ENCODE measurements at regions not wholly inside any gene's neighbourhood (a gene's known extent, or its start where the extent isn't known, plus 50 kb on each side); places are given as distances from the start of the nearest gene placed in this dataset.

DNA sequence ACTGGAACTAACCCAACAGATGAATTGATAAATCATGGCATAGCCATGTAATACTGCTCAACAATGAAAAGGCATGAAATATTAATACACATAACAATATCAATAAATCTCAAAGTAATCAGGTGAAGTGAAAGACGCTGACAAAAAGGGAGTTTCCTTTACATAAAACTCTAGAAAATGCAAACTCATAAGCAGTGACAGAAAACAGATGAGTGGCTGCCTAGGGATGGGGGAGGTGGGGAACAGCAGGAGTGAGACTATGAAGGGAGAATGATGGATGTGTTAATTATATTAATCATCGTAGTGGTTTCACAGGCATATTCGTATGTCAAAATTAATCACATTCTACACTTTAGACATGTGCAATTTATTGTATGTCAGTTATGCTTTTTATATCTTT, 59.8 kb upstream of the SHC3 start:
- in situ Hi-C loops (cut with MboI), result no loop called here
- CTCF ChIA-PET, result no interaction called here
- no peak for TF ChIP-seq CBX5 (IDR thresholded peaks at IDR 0.05; ENCODE audit: low read depth)
- RAD21 ChIA-PET (ENCODE audit: unreplicated experiment), result no interaction called here
- H3K4me1 ChIP-seq (ENCODE audit: control insufficient read depth, insufficient read depth, low read length), result peaks cover 4% of the 10 kb centered on the region
- no peaks in the 10 kb centered on the region for H3K9me3 ChIP-seq (replicated peaks; ENCODE audit: control insufficient read depth, insufficient read depth, low read length)
- H3K27me3 ChIP-seq (replicated peaks in 1 of 2; ENCODE audit: control insufficient read depth in 2 of 2, insufficient read depth in 2 of 2, low read length in 1 of 2), result peaks cover 1 to 2% of the 10 kb centered on the region in 2 experiments; a peak in 2 of 4 replicates
- intact Hi-C loops (cut with micrococcal nuclease; ENCODE audit: unreplicated experiment), result no loop called here
- H3K9ac ChIP-seq (ENCODE audit: control insufficient read depth, insufficient read depth, low read length), result no peak overlapping the region
- DNase-seq (ENCODE audit: low read depth, low spot score), result no peak
- WGBS (ENCODE audit: insufficient coverage, insufficient replicate concordance, low lambda C conversion rate, missing lambda C conversion rate), result 3% methylated on average over 3 of the region's 3 CpGs
- H3K79me2 ChIP-seq (ENCODE audit: control insufficient read depth, insufficient read depth, low read length), result no peaks in the 10 kb centered on the region
- POLR2A ChIA-PET, result no interaction called here
- no peak overlapping the region for H2AFZ ChIP-seq (ENCODE audit: control insufficient read depth, low read depth, low read length)
- ATAC-seq, result no peak
- no peak overlapping the region for H3K4me3 ChIP-seq
- no TSS peak for BruUV-seq (replicated peaks)
- no peaks in the 10 kb centered on the region for H3K36me3 ChIP-seq (ENCODE audit: control insufficient read depth in 2 of 2, insufficient read depth in 2 of 2, low read length in 1 of 2)
- no peak for FAIRE-seq
- no peak overlapping the region for H3K4me2 ChIP-seq (ENCODE audit: control insufficient read depth, insufficient read depth)
- 0 out of 2 replicates have a peak, but pooled peaks cover 3% of the 10 kb centered on the region for H4K20me1 ChIP-seq (ENCODE audit: control insufficient read depth, insufficient read depth)
- SMC1A ChIA-PET (ENCODE audit: uncharacterized antibody, unreplicated experiment), result no interaction called here
- H3K27ac ChIP-seq (ENCODE audit: control insufficient read depth, insufficient read depth), result no peak overlapping the region

DNA sequence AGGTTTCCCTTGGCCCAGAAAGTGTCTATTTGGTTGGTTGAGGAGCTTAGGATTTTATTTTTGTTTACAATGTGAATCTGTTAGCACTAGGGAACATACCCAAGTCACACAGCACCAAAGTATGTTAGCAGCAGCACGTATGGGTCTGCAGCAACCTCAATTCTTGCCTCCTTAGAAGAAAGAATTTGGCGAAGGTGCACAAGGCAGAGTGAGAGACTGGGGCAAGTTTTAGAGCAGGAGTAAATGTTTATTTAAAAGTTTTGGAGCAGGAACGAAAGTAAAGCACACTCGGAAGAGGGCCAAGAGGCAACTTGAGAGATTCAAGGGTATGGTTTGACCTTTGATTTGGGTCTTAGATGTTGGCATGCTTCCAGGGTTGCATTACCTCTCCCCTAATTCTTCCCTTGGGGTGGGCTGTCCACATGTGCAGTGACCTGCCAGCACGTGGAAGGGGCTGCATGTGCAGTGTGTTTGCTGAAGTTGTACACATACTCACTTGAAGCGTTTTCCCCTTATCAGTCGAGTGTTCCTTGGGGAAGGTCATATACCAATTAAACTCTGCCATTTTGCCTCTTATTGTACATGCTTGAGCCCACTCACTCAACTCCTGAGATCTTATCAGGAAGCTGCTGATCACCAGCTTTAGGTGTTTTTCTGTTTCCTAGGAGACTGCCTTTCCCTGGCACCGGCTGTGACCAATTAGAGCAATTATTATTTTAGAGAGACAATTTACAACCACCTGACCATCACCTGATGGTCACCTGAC, 64.9 kb upstream of the SHC3 start:
- WGBS (ENCODE audit: insufficient coverage, insufficient replicate concordance, low lambda C conversion rate, missing lambda C conversion rate), result 24% methylated on average over 8 of the region's 8 CpGs
- POLR2A ChIA-PET, result no interaction called here

More for the DNA sequence above, 64.9 kb upstream of the SHC3 start:
- no peak for FAIRE-seq
- no peak for ATAC-seq
- Histone ChIP-seq H3K79me2 (ENCODE audit: control insufficient read depth, insufficient read depth, low read length) (no peaks in the 10 kb centered on the region), H2AFZ (ENCODE audit: control insufficient read depth, low read depth, low read length) (no peak overlapping the region), H3K9me3 (replicated peaks; ENCODE audit: control insufficient read depth, insufficient read depth, low read length) (no peaks in the 10 kb centered on the region), H4K20me1 (ENCODE audit: control insufficient read depth, insufficient read depth) (no peaks in the 10 kb centered on the region), H3K36me3 (ENCODE audit: control insufficient read depth in 2 of 2, insufficient read depth in 2 of 2, low read length in 1 of 2) (no peaks in the 10 kb centered on the region), H3K27me3 (replicated peaks in 1 of 2; ENCODE audit: control insufficient read depth in 2 of 2, insufficient read depth in 2 of 2, low read length in 1 of 2) (peaks cover 0 to 2% of the 10 kb centered on the region in 2 experiments; a peak in 1 of 4 replicates), H3K9ac (ENCODE audit: control insufficient read depth, insufficient read depth, low read length) (no peak overlapping the region), H3K27ac (ENCODE audit: control insufficient read depth, insufficient read depth) (no peak overlapping the region), H3K4me2 (ENCODE audit: control insufficient read depth, insufficient read depth) (no peak overlapping the region), H3K4me3 (no peak overlapping the region), H3K4me1 (ENCODE audit: control insufficient read depth, insufficient read depth, low read length) (no peaks in the 10 kb centered on the region)
- DNase-seq (ENCODE audit: low read depth, low spot score), result no peak
- SMC1A ChIA-PET (ENCODE audit: uncharacterized antibody, unreplicated experiment), result no interaction called here
- in situ Hi-C loops (cut with MboI), result no loop called here
- intact Hi-C loops (cut with micrococcal nuclease; ENCODE audit: unreplicated experiment), result no loop called here
- no TSS peak for BruUV-seq (replicated peaks)
- RAD21 ChIA-PET (ENCODE audit: unreplicated experiment), result no interaction called here
- TF ChIP-seq IKZF2 (IDR thresholded peaks at IDR 0.05), result no peak
- TF ChIP-seq SIN3A (IDR thresholded peaks at IDR 0.05; ENCODE audit: low read depth, low read length), result no peak
- TF ChIP-seq, protein P1, sequence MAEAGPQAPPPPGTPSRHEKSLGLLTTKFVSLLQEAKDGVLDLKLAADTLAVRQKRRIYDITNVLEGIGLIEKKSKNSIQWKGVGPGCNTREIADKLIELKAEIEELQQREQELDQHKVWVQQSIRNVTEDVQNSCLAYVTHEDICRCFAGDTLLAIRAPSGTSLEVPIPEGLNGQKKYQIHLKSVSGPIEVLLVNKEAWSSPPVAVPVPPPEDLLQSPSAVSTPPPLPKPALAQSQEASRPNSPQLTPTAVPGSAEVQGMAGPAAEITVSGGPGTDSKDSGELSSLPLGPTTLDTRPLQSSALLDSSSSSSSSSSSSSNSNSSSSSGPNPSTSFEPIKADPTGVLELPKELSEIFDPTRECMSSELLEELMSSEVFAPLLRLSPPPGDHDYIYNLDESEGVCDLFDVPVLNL (IDR thresholded peaks at IDR 0.05; ENCODE audit: low read depth, low read length), result no peak
- no peak for TF ChIP-seq FOXM1 (IDR thresholded peaks at IDR 0.05; ENCODE audit: low read depth, low read length)
- no peak for TF ChIP-seq POLR2AphosphoS5 (IDR thresholded peaks at IDR 0.05; ENCODE audit: low read length)
- CTCF ChIA-PET, result no interaction called here

All from GM12878 (cell line).